HepG2 (cell line): ENCODE measurements at regions not wholly inside any gene's neighbourhood (a gene's known extent, or its start where the extent isn't known, plus 50 kb on each side); places are given as distances from the start of the nearest gene placed in this dataset.

Experiments
- ATAC-seq: fragments of 200-7000 bp; cut with Tn5 transposase; 3 replicates; pipeline ENCODE4 v1.9.1; 2020; ENCODE audit warnings: mild to moderate bottlenecking, moderate library complexity
- BruUV-seq: library from RNA; stranded (reverse); fragments of 400-500 nt; replicated peaks from 2 replicates; lab custom pipeline; 2021; lab: Mats Ljungman, UMichigan
- CTCF ChIA-PET: fragments of 300-600 bp; formaldehyde crosslinking; extraction: SDS; loops from one replicate; lab custom pipeline; 2021; ENCODE audit warnings: low total read pairs, inconsistent platforms, low intra/inter-chr PET ratio; lab: Yijun Ruan, JAX
- POLR2A ChIA-PET: fragments of 350-600 bp; sonication (Branson Sonifier 250); formaldehyde crosslinking; loops from one replicate; lab custom pipeline; 2020; ENCODE audit warnings: antibody characterized with exemption, inconsistent platforms; lab: Yijun Ruan, JAX
- DNase-seq: peaks from one replicate; pipeline ENCODE4 v3.0.0-alpha.2; 2015; ENCODE audit warnings: low spot score
- FAIRE-seq: peaks from 3 replicates; lab custom pipeline; 2011; peaks lifted over from hg19 to GRCh38; lab: Jason Lieb, UNC
- H2AFZ ChIP-seq: one replicate; pipeline ENCODE4 v1.6.1; 2011; ENCODE audit warnings: low read length, inconsistent platforms
- H3K27ac ChIP-seq: fragments of 300-600 bp; 3 replicates; pipeline ENCODE4 v1.8.0; 2011; ENCODE audit warnings: mixed run types, mild to moderate bottlenecking, mixed read lengths, low read length, inconsistent platforms; ENCODE audit not compliant: insufficient read depth; ENCODE audit errors: extremely low read length
- H3K27me3 ChIP-seq, 2 experiments: fragments of 200-600 bp in 1 of 2; 2 replicates in 1 of 2; 3 replicates in 1 of 2; pipeline versions ENCODE4 v1.6.0 to v1.8.0; 2011; ENCODE audit warnings: low read length in 2 of 2, mild to moderate bottlenecking in 2 of 2, moderate library complexity in 2 of 2, inconsistent platforms in 1 of 2; ENCODE audit not compliant: insufficient read depth in 2 of 2, control insufficient read depth in 1 of 2
- H3K36me3 ChIP-seq, 2 experiments: fragments of 200-600 bp in 1 of 2; replicated peaks in 1 of 2; 2 replicates in 1 of 2; 3 replicates in 1 of 2; pipeline versions ENCODE4 v1.5.1 to v1.8.0; 2011; ENCODE audit warnings: low read length in 2 of 2, inconsistent platforms in 1 of 2; ENCODE audit not compliant: insufficient read depth in 2 of 2, control insufficient read depth in 1 of 2
- H3K4me1 ChIP-seq: 2 replicates; pipeline ENCODE4 v1.5.1; 2012; ENCODE audit warnings: low read length, inconsistent platforms; ENCODE audit not compliant: insufficient read depth
- H3K4me2 ChIP-seq: 2 replicates; pipeline ENCODE4 v1.6.0; 2011; ENCODE audit warnings: low read depth, low read length, inconsistent platforms
- H3K4me3 ChIP-seq, 3 experiments: fragments of 200-600 bp in 1 of 3; sonication (generic), shearing (Covaris generic) in 1 of 3; replicated peaks in 1 of 3; 2 replicates each; pipeline ENCODE4 v1.5.1; 2011 to 2016; ENCODE audit warnings: low read length in 3 of 3, inconsistent platforms in 2 of 3, low read depth in 2 of 3, mild to moderate bottlenecking in 2 of 3, control low read depth in 1 of 3, mixed read lengths in 1 of 3; ENCODE audit not compliant: insufficient read depth in 1 of 3
- H3K79me2 ChIP-seq: one replicate; pipeline ENCODE4 v1.6.1; 2011; ENCODE audit warnings: low read length, inconsistent platforms; ENCODE audit not compliant: insufficient read depth
- H3K9ac ChIP-seq: 2 replicates; pipeline ENCODE4 v1.6.0; 2011; ENCODE audit warnings: mild to moderate bottlenecking, low read depth, low read length, inconsistent platforms; ENCODE audit not compliant: insufficient read depth
- H3K9me3 ChIP-seq: 2 replicates; pipeline ENCODE4 v1.5.1; 2012; ENCODE audit warnings: mild to moderate bottlenecking, low read length
- H4K20me1 ChIP-seq: 2 replicates; pipeline ENCODE4 v1.6.0; 2011; ENCODE audit warnings: inconsistent platforms, mild to moderate bottlenecking, low read length, moderate library complexity; ENCODE audit not compliant: insufficient read depth
- CCAR2 ChIP-seq: fragments of 200-400 bp; formaldehyde crosslinking; optimal IDR thresholded peaks from 2 replicates; pipeline ENCODE3; 2018; ENCODE audit warnings: low read depth, mild to moderate bottlenecking, low read length, moderate library complexity
- CEBPB ChIP-seq: IDR thresholded peaks from 2 replicates; pipeline ENCODE4 v1.6.1; 2011; ENCODE audit warnings: low read depth, low read length, improper control_type of control experiment, borderline replicate concordance
- PHF8 ChIP-seq: sonication (generic); formaldehyde crosslinking; IDR thresholded peaks from 2 replicates; pipeline ENCODE4 v1.5.0; 2020; ENCODE audit warnings: missing genetic modification reagents
- TSC22D2 ChIP-seq: sonication (generic); formaldehyde crosslinking; IDR thresholded peaks from 2 replicates; pipeline ENCODE4 v1.5.1; 2020; ENCODE audit warnings: missing genetic modification reagents, mild to moderate bottlenecking, borderline replicate concordance
- ZNF883 ChIP-seq: sonication (generic); formaldehyde crosslinking; IDR thresholded peaks from 2 replicates; pipeline ENCODE4 v1.5.1; 2020; ENCODE audit warnings: mild to moderate bottlenecking, missing genetic modification reagents; ENCODE audit errors: not compliant biosample characterization
- WGBS: methylation state at CpG from one replicate; pipeline ENCODE4 v1.1.6; 2017; ENCODE audit warnings: low lambda C conversion rate; 5-methylcytosine and 5-hydroxymethylcytosine counted together
- in situ Hi-C: cut with HindIII; loops from 2 replicates; pipeline ENCODE4 v1.10.0; 2017; ENCODE audit warnings: low pct_unique_long_range_greater_than_20kb; ENCODE audit not compliant: extremely low pct_ligation_motif_present
- intact Hi-C: fragments of 100-400 bp; cut with micrococcal nuclease; formaldehyde crosslinking; loops from one replicate; pipeline ENCODE4 v1.10.0; 2022; ENCODE audit not compliant: unreplicated experiment
- TF ChIP-seq, protein P1 (sequence below), 2 experiments: fragments of 450-650 bp in 1 of 2; sonication (generic) in 1 of 2; formaldehyde crosslinking; IDR thresholded peaks; 2 replicates each; pipeline versions ENCODE4 v1.5.0 to v1.8.0; 2020 to 2022; ENCODE audit warnings: mild to moderate bottlenecking in 1 of 2, missing genetic modification reagents in 1 of 2

DNA sequence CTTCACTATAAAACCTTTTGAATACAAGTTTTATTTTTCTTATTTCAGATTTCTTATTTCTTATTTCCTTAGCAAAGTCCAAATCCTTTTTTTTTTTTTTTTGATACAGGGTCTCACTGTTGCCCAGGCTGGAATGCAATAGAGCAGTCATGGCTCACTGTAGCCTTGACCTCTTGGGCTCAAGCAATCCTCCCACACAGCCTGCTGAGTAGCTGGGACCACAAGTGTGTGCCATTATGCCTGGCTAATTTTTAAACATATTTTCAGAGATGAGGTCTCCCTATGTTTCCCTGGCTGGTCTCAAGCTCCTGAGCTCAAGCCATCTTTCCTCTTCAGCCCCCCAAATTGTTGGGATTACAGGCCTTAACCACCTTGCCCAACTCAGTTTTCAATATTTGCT is 334.3 kb downstream of the DLEU7 start (continued):
- no peak for TF ChIP-seq ZNF883 (CRISPR knock-in tag)
- no peak for TF ChIP-seq CCAR2
- TF ChIP-seq PHF8 (CRISPR knock-in tag): no peak
- TF ChIP-seq, all 625 proteins: peak for 10

DNA sequence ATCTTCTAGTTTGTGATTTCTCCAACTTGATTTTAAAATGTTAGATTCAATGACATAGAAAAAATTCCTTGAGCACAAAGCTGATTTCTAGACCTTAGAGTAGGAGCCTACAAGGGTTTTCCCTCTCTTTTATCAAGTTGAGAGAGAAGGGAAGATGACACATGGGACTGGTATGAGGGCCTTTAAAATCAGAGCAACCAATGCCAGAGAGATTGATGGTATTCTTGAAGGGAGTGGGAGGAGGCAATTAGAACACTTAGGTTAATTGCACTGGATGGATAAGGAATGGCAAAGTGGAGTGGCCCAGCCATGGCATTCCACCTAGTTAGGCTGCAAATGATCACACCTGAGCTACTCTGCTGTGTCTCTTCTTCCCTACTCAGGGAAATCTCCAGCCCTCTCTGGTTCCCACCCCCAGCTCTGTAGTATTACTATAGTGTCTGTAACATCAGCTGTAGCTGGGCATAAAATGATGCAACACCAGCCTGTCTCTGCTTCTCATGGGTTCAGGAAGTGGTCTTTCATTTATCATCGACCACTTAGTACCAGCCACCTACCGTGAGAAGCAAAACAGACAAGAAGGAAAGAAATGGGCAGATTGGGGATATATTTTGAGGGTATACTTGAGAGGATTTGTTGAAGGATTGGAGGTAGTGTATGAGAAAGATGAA is 333.6 kb downstream of the DLEU7 start:
- DNase-seq: no peak
- H3K79me2 ChIP-seq: no peaks in the 10 kb centered on the region
- no peaks in the 10 kb centered on the region for H4K20me1 ChIP-seq
- POLR2A ChIA-PET: no interaction called here
- H3K36me3 ChIP-seq: no peaks in the 10 kb centered on the region
- H3K9me3 ChIP-seq: no peaks in the 10 kb centered on the region
- ATAC-seq: no peak
- no peak overlapping the region for H3K4me3 ChIP-seq
- BruUV-seq: no TSS peak
- CTCF ChIA-PET: no interaction called here
- H3K27ac ChIP-seq: no peak overlapping the region
- H2AFZ ChIP-seq: no peak overlapping the region
- no peak overlapping the region for H3K9ac ChIP-seq
- intact Hi-C loops: loop anchor here (5.0 kb wide), 1 partner anchor 428 kb away; no protein-coding TSS in a partner anchor
- H3K27me3 ChIP-seq: no peaks in the 10 kb centered on the region
- in situ Hi-C loops: no loop called here
- no peak overlapping the region for H3K4me2 ChIP-seq
- peaks cover 63% of the 10 kb centered on the region for H3K4me1 ChIP-seq
- no peak for FAIRE-seq
- 93% methylated on average over 2 of the region's 2 CpGs for WGBS
- TF ChIP-seq, protein P1, sequence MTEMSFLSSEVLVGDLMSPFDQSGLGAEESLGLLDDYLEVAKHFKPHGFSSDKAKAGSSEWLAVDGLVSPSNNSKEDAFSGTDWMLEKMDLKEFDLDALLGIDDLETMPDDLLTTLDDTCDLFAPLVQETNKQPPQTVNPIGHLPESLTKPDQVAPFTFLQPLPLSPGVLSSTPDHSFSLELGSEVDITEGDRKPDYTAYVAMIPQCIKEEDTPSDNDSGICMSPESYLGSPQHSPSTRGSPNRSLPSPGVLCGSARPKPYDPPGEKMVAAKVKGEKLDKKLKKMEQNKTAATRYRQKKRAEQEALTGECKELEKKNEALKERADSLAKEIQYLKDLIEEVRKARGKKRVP (CRISPR knock-in tag; IDR thresholded peaks at IDR 0.05): peak in 1 of 2 experiments; percentile 33; a peak in 1 of 4 replicates
- TF ChIP-seq CEBPB: peak; percentile 18; the same call in 1 of the 2 replicates
- no peak for TF ChIP-seq TSC22D2
